Stimulated activated CD4-positive, alpha-beta T cell treated with anti-CD3 and anti-CD28 coated beads, TNF-alpha, amount 100 ng/mL, for 48 hours (primary cell): ENCODE measurements at regions not wholly inside any gene's neighbourhood (a gene's known extent, or its start where the extent isn't known, plus 50 kb on each side); places are given as distances from the start of the nearest gene placed in this dataset.

Experiments
- DNase-seq, 3 donors: peaks; one replicate each; pipeline ENCODE4 v3.0.0-alpha.2; 2020; ENCODE audit warnings: low read depth in 3 of 3

- no peak for DNase-seq
These were observed 107.4 kb upstream of the TSPAN5 start for GRCh38 chr4:98765771-98766170.

GRCh38 chr4:98758182-98758581 lies 99.8 kb upstream of the TSPAN5 start:
- no peak for DNase-seq

- no peak for DNase-seq
These were observed 96.3 kb upstream of the TSPAN5 start for GRCh38 chr4:98754736-98755135.

GRCh38 chr4:98749206-98749605 lies 90.8 kb upstream of the TSPAN5 start:
- no peak for DNase-seq

DNA sequence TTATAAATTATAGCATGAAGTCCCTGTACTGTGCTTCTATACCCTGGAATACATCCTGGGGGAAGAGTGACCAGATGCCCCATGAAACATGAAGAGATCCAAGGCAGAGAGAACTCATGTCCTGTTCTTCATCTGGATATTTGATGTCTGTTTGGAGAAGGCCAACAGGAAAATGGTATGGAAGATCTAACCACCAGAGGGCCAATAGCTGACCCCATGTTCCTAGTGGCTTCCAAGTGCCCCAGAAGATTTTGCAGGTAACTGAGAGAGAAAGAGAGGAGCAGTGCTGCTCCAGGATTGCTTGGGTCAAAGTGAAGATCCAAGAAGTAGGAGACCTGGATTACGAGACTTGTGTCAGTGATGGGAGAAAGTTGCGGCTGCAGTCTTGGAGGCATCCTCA lies 90.2 kb upstream of the TSPAN5 start:
- no peak for DNase-seq

GRCh38 chr4:98747393-98748091 lies 89.1 kb upstream of the TSPAN5 start:
- DNase-seq, result no peak

DNA sequence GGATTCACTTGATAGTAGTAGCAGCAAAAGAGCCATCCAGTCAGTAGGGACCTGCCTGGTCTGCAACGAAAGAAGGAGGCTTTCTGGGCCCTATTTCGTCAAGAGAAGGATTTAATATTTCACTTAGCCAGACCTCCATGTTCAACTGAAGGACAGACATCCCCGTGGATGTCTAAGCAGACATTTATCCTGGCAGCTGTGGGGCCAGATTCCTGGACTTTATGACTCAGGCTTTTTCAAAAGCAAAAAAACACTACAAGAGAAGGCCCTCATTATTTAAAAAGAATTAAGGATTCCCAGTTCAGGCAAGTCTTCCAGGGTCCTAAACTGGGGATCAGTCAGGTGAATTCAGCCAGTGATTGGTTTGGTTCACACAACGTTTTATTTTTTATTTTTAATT lies 88.5 kb upstream of the TSPAN5 start:
- no peak for DNase-seq

DNA sequence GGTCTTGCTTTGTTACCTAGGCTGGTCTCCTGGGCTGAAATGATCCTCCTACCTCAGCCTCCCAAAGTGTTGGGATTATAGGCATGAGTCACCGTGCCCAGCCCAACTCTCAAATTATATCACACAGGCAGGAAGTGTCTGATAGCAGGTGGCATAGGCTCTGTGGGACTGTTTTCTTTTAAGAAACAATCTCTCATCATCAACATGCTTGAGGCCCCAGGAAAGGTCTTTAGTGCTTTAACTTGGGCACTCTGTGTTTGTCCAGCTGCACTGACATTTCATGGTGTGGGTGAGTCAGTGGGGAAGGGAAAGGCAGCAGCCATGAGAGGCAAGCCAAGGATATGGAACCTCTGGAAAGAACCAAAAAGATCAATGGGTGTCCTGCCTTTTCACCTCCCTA lies 88.1 kb upstream of the TSPAN5 start:
- no peak for DNase-seq

GRCh38 chr4:98745366-98745765 lies 87.0 kb upstream of the TSPAN5 start:
- peak in 1 of 3 donors; percentile 8 for DNase-seq

DNA sequence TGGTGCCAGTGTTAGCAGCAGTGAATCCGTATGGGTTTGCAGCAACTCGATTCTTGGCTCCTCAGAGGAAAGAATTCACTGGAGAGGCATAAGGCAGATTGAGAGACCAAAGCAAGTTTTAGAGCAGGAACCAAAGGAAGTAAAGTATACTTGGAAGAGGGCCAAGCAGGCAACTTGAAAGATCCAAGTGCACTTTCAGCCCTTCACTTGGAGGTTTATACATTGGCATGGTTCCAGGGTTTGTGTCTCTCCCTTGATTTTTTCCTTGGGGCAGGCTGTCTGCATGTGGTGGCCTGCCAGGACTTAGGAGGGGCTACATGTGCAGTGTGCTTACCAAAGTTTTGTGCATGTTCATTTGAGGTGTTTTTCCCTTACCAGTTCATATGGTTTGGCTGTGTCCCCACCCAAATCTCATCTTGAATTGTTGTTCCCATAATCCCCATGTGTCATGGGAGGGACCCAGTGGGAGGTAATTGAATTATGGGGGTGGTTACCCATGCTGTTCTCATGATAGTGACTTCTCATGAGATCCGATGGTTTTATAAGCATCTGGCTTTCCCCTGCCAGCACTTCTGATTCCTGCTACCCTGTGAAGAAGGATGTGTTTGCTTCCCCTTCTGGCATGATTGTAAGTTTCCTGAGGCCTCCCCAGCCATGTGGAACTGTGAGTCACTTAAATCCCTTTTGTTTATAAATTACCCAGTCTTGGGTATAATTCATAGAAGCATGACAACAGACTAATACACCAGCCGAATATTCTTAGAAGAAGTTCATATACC lies 86.2 kb upstream of the TSPAN5 start:
- no peak for DNase-seq

- DNase-seq, result no peak
These were observed 83.5 kb upstream of the TSPAN5 start for GRCh38 chr4:98741952-98742351.

DNA sequence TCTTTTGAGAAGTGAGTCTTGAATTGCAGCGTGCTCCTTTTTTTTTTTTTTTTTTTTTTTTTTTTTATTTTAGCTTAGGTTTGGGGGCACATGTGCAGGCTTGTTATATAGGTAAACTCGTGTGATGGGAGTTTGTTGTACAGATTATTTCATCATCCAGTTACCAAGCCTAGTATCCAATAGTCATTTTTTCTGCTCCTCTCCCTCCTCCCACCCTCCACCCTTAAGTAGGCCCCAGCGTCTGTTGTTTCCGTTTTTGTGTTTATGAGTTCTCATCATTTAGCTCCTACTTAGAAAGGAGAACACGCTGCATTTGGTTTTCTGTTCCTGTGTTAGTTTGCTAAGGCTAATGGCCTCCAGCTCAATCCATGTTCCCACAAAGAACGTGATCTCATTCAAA lies 81.3 kb upstream of the TSPAN5 start:
- DNase-seq, result no peak

DNA sequence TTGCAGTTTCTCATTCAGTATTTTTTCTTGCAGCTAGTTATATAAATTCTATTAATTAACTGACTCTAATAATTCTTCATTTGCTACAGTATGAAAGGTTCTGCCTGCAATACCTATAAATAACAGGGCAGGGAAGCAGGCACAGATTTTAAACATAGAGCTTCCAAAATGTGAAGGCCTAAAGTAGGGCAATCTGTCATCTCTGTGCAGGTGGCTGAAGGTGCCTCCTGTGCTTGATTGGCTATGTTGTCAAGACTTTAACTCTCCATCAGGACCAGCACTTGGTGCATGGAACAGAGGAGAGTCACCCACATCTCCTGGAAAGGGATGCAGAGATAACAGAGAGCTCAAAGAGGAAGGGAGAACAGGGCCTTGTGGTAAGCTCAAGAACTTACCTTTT lies 75.2 kb upstream of the TSPAN5 start:
- no peak for DNase-seq

DNA sequence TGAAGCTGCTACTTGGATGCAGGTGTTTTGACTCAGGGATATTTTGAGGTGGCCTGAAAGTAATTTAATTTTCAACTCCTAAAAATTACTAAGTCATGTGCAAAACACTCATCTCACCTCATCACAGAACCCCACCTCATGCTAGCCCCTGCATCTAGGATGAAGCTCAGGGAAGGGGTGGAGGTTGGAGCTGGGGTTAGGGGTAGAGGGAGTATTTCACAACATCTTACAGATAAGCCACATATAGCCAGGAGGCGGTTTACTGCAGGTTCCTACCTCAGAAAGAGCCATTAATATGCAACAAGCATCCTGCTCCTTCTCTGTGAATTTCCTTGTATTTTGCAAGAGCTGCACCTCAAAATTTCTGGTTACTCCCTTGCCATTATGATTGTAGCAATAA lies 70.5 kb upstream of the TSPAN5 start:
- DNase-seq, result no peak

GRCh38 chr4:98728433-98728832 lies 70.0 kb upstream of the TSPAN5 start:
- DNase-seq, result no peak

DNA sequence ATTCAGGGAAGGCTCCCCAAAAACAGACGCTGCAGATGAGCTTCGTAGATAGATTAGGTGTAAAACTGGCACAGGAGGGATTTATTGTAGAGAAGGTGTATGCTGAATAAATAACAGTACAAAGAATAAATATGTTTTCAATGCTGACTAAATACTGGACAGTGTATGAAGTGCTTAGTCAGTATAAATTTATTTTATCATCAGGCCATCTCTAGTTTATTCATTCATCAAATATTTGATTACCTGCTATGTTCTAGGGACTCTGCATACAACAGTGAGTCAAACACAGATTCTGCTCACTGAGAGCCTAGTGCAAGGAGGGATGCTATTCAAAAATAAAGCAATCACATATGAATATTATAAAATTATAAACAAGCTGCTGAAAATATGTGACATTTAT lies 63.6 kb upstream of the TSPAN5 start:
- no peak for DNase-seq

DNA sequence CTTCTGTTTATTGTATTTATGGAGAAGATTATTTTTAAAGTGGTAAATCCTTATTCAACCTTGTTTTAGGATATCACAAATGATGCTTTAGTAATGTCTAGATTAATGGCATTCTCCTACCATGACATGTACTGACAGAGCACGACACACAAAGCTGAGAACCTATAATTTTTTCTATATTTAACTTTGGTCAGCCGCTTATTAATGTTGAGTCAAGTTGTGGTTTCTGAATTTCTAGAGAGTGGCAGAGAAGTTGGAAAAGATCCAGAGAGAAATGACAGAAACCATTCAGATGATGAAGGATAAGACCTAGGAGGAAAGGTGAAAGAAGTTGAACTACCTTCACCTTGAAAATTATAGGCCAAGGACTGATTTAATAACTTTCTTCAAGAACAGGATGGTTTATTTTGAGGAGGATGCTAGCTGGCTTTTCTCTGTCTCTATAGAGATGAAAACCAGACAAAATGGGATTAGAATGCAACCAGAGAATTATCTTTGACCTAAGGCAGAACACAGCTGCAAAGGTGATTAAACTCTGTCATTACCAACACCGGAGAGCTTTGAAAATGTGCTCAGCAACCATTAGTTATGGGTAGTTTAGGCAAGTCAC lies 62.6 kb upstream of the TSPAN5 start:
- no peak for DNase-seq

DNA sequence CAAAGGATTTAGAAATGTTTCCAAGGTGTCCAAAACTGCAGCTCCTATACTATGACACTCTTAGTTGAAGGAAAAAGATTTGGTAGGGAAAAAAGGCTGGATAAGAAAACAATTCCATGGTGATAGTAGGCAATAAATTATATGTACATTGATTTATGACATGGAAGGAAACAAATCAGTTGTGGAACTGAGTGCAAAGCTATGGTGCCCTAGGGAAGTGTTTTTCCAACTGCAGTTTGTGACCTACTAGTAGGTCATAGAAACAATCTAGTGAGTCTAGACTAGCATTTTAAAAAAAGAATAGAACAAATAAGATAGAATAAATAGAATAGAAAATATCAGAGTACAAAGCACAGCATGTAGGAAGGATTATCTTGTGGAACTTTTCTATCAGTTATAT lies 58.4 kb upstream of the TSPAN5 start:
- no peak for DNase-seq

DNA sequence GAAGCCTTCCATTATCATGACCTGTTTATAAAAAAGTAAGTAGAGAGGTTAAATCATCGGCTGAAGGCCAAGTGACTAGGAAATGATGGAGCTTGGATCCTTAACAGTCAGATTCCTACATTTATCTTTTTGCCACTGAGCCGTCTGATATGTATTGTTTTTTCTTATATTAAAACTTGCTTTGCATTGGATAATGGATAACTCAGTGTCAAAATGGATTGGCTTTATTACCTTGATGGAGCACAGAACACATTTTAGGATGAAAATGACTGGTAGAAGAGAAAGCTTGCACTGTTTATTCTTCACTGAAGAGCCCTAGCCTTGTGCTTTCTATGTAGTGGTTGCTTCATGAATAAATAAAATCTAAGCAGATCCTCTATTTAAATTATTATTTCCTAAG lies 54.2 kb upstream of the TSPAN5 start:
- no peak for DNase-seq

DNA sequence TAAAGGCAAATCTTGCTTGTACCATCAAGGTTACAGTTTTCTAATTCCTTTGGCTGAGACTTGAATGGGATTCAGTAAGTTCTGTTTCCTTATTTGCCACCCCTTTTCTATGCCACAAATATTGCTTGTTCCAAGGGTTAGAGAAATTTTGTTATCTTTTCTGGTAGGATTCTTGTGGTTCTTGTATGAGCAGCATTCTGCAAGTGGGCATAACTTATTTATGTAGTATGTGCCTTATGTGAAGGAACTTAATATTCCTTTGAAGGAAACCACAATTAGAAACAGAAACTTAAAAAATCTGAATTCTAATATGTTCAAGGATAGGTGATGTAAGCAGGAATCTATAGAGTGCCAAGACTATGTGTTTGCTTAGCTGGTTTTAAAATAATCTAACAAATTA lies 53.1 kb upstream of the TSPAN5 start:
- DNase-seq, result no peak

DNA sequence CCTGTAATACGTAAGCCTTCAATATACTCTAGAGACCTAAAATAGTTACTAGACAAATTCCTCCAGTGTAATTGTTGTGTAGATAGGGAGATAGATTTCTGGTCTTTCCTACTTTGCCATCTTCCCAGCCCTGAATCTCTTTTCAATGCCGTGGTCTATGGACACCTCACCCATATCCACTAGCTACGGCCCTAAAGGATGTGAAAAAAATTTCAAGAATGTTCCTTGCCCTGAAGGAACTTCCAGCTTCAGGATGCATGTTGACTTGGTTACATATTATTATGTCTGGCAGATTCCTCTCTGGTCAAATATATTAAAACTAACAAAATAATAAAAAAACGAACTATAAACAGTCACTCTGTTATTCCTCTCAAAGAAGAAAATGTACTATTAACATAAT lies 52.4 kb upstream of the TSPAN5 start:
- no peak for DNase-seq
